Smooth muscle cell (in vitro differentiated cells): ENCODE measurements at regions not wholly inside any gene's neighbourhood (a gene's known extent, or its start where the extent isn't known, plus 50 kb on each side); places are given as distances from the start of the nearest gene placed in this dataset.

Experiments used
- DNase-seq: peaks from one replicate; lab custom pipeline; 2025; ENCODE audit not compliant: unreplicated experiment; lab: John Stamatoyannopoulos, UW
- H2AFZ ChIP-seq: fragments of 200-600 bp; sonication (generic); 2 replicates; pipeline ENCODE4 v1.6.0; 2016; ENCODE audit warnings: antibody characterized with exemption, low read depth, mild to moderate bottlenecking
- H3F3A ChIP-seq: fragments of 200-600 bp; sonication (generic); 2 replicates; pipeline ENCODE4 v1.6.0; 2017; ENCODE audit warnings: antibody characterized with exemption, low read depth
- H3K27ac ChIP-seq: fragments of 200-600 bp; sonication (generic); 2 replicates; pipeline ENCODE4 v1.5.1; 2016; ENCODE audit warnings: low read depth, mild to moderate bottlenecking
- H3K27me3 ChIP-seq: fragments of 200-600 bp; sonication (generic); 2 replicates; pipeline ENCODE4 v1.6.1; 2016; ENCODE audit warnings: low read depth, mild to moderate bottlenecking
- H3K36me3 ChIP-seq: fragments of 200-600 bp; sonication (generic); 2 replicates; pipeline ENCODE4 v1.5.1; 2016; ENCODE audit warnings: low read depth
- H3K4me1 ChIP-seq: fragments of 200-600 bp; sonication (generic); 2 replicates; pipeline ENCODE4 v1.5.1; 2016; ENCODE audit warnings: low read depth
- H3K4me2 ChIP-seq: fragments of 200-600 bp; sonication (generic); 2 replicates; pipeline ENCODE4 v1.6.0; 2016; ENCODE audit warnings: mild to moderate bottlenecking
- H3K4me3 ChIP-seq: fragments of 200-600 bp; sonication (generic); 2 replicates; pipeline ENCODE4 v1.5.1; 2016; ENCODE audit warnings: mild to moderate bottlenecking
- H3K79me2 ChIP-seq: fragments of 200-600 bp; sonication (generic); 2 replicates; pipeline ENCODE4 v1.6.0; 2016; ENCODE audit warnings: low read depth, mild to moderate bottlenecking
- H3K9ac ChIP-seq: fragments of 200-600 bp; sonication (generic); 2 replicates; pipeline ENCODE4 v1.6.0; 2016; ENCODE audit warnings: low read depth
- H3K9me3 ChIP-seq: fragments of 200-600 bp; sonication (generic); replicated peaks from 2 replicates; pipeline ENCODE4 v1.5.1; 2016; ENCODE audit warnings: low read depth
- H4K20me1 ChIP-seq: fragments of 200-600 bp; sonication (generic); 2 replicates; pipeline ENCODE4 v1.6.0; 2016; ENCODE audit warnings: low read depth
- WGBS: methylation state at CpG from one replicate; pipeline ENCODE4 v1.1.7; 2016; ENCODE audit warnings: low lambda C conversion rate; 5-methylcytosine and 5-hydroxymethylcytosine counted together
- TF ChIP-seq, protein P1 (sequence below): fragments of 200-600 bp; sonication (generic); IDR thresholded peaks from 2 replicates; pipeline ENCODE4 v1.5.1; 2017; ENCODE audit warnings: borderline replicate concordance, mild to moderate bottlenecking, antibody characterized with exemption; ENCODE audit not compliant: insufficient read depth, poor library complexity, severe bottlenecking

GRCh38 chr2:193253014-193253530, 1058.3 kb upstream of the TMEFF2 start:
- Histone ChIP-seq H2AFZ (no peak overlapping the region), H3K36me3 (no peaks in the 10 kb centered on the region), H3K4me3 (no peak overlapping the region), H3K4me1 (no peaks in the 10 kb centered on the region), H3K9ac (no peak overlapping the region), H3K79me2 (no peaks in the 10 kb centered on the region), H3K9me3 (no peaks in the 10 kb centered on the region), H4K20me1 (no peaks in the 10 kb centered on the region), H3K27ac (no peak overlapping the region), H3K27me3 (no peaks in the 10 kb centered on the region), H3K4me2 (no peak overlapping the region), H3F3A (no peaks in the 10 kb centered on the region)
- DNase-seq: no peak
- TF ChIP-seq, protein P1, sequence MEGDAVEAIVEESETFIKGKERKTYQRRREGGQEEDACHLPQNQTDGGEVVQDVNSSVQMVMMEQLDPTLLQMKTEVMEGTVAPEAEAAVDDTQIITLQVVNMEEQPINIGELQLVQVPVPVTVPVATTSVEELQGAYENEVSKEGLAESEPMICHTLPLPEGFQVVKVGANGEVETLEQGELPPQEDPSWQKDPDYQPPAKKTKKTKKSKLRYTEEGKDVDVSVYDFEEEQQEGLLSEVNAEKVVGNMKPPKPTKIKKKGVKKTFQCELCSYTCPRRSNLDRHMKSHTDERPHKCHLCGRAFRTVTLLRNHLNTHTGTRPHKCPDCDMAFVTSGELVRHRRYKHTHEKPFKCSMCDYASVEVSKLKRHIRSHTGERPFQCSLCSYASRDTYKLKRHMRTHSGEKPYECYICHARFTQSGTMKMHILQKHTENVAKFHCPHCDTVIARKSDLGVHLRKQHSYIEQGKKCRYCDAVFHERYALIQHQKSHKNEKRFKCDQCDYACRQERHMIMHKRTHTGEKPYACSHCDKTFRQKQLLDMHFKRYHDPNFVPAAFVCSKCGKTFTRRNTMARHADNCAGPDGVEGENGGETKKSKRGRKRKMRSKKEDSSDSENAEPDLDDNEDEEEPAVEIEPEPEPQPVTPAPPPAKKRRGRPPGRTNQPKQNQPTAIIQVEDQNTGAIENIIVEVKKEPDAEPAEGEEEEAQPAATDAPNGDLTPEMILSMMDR: no peak

- TF ChIP-seq, protein P1: no peak
- no peaks in the 10 kb centered on the region for H4K20me1 ChIP-seq
- H3K79me2 ChIP-seq: no peaks in the 10 kb centered on the region
- no peak for DNase-seq
- no peaks in the 10 kb centered on the region for H3F3A ChIP-seq
- H3K36me3 ChIP-seq: no peaks in the 10 kb centered on the region
- H3K27me3 ChIP-seq: no peaks in the 10 kb centered on the region
- no peaks in the 10 kb centered on the region for H3K4me1 ChIP-seq
- no peak overlapping the region for H3K4me3 ChIP-seq
- H3K27ac ChIP-seq: no peak overlapping the region
- no peaks in the 10 kb centered on the region for H3K9me3 ChIP-seq
- no peak overlapping the region for H2AFZ ChIP-seq
- no peak overlapping the region for H3K4me2 ChIP-seq
- WGBS: 76% methylated on average over 3 of the region's 3 CpGs
- no peak overlapping the region for H3K9ac ChIP-seq
Observed at GRCh38 chr2:193251909-193252308, 1057.2 kb upstream of the TMEFF2 start.

DNA sequence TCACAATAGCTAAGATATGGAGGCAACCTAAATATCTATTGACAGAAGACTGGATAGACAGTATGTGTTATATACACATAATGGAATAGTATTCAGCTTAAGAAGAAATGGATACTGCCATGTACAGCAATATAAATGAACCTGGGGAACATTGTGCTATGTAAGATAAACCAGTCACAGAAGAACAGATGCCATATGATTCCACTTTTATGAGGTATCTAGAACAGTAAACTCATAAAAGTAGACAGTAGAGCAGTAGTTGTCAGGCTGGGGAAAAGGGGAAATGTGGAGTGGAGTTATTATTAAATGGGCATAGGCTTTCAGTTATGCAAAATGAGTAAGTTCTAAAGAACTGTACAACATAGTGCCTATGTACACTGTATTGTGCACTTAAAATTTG, 1055.7 kb upstream of the TMEFF2 start:
- H3K27me3 ChIP-seq: no peaks in the 10 kb centered on the region
- H3K36me3 ChIP-seq: no peaks in the 10 kb centered on the region
- DNase-seq: no peak
- H3K4me1 ChIP-seq: no peaks in the 10 kb centered on the region
- no peak overlapping the region for H3K27ac ChIP-seq
- no peak overlapping the region for H2AFZ ChIP-seq
- no peak overlapping the region for H3K4me3 ChIP-seq
- H3F3A ChIP-seq: no peaks in the 10 kb centered on the region
- no peaks in the 10 kb centered on the region for H4K20me1 ChIP-seq
- H3K79me2 ChIP-seq: no peaks in the 10 kb centered on the region
- no peaks in the 10 kb centered on the region for H3K9me3 ChIP-seq
- H3K4me2 ChIP-seq: no peak overlapping the region
- no peak overlapping the region for H3K9ac ChIP-seq
- TF ChIP-seq, protein P1: no peak

DNA sequence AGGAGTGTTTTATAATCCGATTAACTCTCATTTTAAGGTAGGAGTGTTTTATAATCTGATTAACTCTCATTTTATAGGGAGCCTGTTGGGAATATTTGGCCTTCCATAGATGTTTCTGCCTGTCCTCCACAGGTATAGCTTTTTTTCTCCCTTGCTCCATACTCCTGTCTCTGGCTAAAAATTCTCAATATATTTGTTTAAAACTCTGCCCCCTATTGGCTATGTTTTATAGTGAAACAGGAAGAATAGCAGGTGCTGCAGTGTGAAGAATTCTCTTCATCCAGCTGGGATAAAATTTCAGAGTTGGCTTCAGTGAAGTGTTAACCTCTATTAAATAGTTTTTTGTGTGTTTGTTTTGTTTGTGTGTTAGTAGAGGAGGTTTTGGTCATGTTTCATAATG, 1046.0 kb upstream of the TMEFF2 start:
- Histone ChIP-seq H4K20me1 (no peaks in the 10 kb centered on the region), H3K27ac (no peak overlapping the region), H3K9me3 (no peaks in the 10 kb centered on the region), H3K4me1 (no peaks in the 10 kb centered on the region), H3K9ac (no peak overlapping the region), H3K79me2 (no peaks in the 10 kb centered on the region), H3K4me3 (no peak overlapping the region), H3K4me2 (no peak overlapping the region), H2AFZ (no peak overlapping the region), H3K27me3 (no peaks in the 10 kb centered on the region), H3K36me3 (no peaks in the 10 kb centered on the region), H3F3A (no peaks in the 10 kb centered on the region)
- WGBS: 88% methylated on average over 1 of the region's 1 CpG
- TF ChIP-seq, protein P1: peak; percentile 55
- no peak for DNase-seq
